ENCODE measurements at regions not wholly inside any gene's neighbourhood (a gene's known extent, or its start where the extent isn't known, plus 50 kb on each side); places are given as distances from the start of the nearest gene placed in this dataset.

DNA sequence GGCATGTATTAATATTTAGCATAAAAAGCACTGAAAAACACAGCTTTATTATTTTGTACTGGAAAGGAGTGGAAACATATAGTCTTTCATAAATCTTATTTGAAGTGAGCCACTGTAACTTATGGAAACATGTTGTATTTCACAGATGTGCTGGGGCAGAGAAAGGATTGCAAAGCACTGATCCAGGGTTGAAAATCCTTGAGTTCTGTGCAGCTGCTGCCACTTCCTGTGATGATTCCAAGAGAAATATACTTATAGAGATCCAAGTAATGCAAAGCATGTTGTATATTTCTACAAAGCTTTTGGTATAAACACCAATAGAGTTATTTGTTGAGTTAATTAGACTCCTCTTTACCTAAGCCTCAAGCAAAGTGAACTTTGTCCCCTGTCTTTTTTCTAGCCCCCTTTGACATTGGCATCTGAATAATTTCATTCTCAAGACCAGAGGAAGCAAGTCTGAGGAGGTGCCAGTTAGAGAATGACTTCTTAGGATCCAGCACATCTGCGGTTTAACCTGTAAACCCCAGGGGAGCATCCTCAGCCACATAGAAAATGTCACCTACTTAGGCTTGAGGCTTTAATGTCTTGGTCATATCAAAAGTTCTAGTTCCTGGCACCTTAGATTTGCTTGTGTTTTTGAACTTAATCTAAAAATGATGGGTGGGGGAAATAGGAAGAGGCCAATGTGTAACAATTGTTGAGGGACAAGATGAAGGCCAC, 173.3 kb downstream of the FASLG start:
- H3K27ac ChIP-seq (ENCODE audit: low read depth in 2 of 2, low read length in 1 of 2): no peak overlapping the region; a peak in 1 of 4 replicates
- WGBS (ENCODE audit: low lambda C conversion rate): 94% methylated on average over 1 of the region's 1 CpG

GRCh38 chr1:172833954-172834353, 175.1 kb downstream of the FASLG start:
- H3K9me2 ChIP-seq: no peaks in the 10 kb centered on the region
- peaks cover 0 to 3% of the 10 kb centered on the region in 2 experiments for H3K36me3 ChIP-seq (replicated peaks in 1 of 2; ENCODE audit: control insufficient read depth in 1 of 2, insufficient read depth in 2 of 2, low read length in 1 of 2)
- no peak for DNase-seq
- no peaks in the 10 kb centered on the region for H3K79me2 ChIP-seq (ENCODE audit: insufficient read depth)
- no peak overlapping the region for H3K9ac ChIP-seq
- WGBS (ENCODE audit: low lambda C conversion rate): 76% methylated on average over 2 of the region's 2 CpGs
- TF ChIP-seq, protein P1, sequence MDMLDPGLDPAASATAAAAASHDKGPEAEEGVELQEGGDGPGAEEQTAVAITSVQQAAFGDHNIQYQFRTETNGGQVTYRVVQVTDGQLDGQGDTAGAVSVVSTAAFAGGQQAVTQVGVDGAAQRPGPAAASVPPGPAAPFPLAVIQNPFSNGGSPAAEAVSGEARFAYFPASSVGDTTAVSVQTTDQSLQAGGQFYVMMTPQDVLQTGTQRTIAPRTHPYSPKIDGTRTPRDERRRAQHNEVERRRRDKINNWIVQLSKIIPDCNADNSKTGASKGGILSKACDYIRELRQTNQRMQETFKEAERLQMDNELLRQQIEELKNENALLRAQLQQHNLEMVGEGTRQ (IDR thresholded peaks at IDR 0.05; ENCODE audit: borderline replicate concordance, low read depth, low read length): no peak
- TF ChIP-seq, protein P2, sequence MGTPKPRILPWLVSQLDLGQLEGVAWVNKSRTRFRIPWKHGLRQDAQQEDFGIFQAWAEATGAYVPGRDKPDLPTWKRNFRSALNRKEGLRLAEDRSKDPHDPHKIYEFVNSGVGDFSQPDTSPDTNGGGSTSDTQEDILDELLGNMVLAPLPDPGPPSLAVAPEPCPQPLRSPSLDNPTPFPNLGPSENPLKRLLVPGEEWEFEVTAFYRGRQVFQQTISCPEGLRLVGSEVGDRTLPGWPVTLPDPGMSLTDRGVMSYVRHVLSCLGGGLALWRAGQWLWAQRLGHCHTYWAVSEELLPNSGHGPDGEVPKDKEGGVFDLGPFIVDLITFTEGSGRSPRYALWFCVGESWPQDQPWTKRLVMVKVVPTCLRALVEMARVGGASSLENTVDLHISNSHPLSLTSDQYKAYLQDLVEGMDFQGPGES (IDR thresholded peaks at IDR 0.05; ENCODE audit: low read depth, low read length): no peak
- TF ChIP-seq MEF2A (IDR thresholded peaks at IDR 0.05; ENCODE audit: borderline replicate concordance, low read depth): no peak
- no peak for TF ChIP-seq RFX5 (IDR thresholded peaks at IDR 0.05; ENCODE audit: low read length)
- TF ChIP-seq JUND (IDR thresholded peaks at IDR 0.05): no peak
- TF ChIP-seq, protein P3, sequence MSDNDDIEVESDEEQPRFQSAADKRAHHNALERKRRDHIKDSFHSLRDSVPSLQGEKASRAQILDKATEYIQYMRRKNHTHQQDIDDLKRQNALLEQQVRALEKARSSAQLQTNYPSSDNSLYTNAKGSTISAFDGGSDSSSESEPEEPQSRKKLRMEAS (IDR thresholded peaks at IDR 0.05; ENCODE audit: low read depth): no peak
- TF ChIP-seq TAF1 (IDR thresholded peaks at IDR 0.05; ENCODE audit: borderline replicate concordance, low read depth, low read length): no peak
- no peak for TF ChIP-seq TEAD4 (IDR thresholded peaks at IDR 0.05; ENCODE audit: borderline replicate concordance, insufficient read depth)
- TF ChIP-seq SMC3 (IDR thresholded peaks at IDR 0.05; ENCODE audit: low read depth, low read length): no peak
- TF ChIP-seq NRF1 (IDR thresholded peaks at IDR 0.05; ENCODE audit: low read depth, low read length): no peak
- no peak for TF ChIP-seq PBX3 (IDR thresholded peaks at IDR 0.05)
- no peak for TF ChIP-seq USF1 (IDR thresholded peaks at IDR 0.05; ENCODE audit: borderline replicate concordance, low read depth)
- TF ChIP-seq FOXM1 (IDR thresholded peaks at IDR 0.05; ENCODE audit: low read depth): no peak
- no peak for TF ChIP-seq GABPA (IDR thresholded peaks at IDR 0.05; ENCODE audit: low read depth)
- no peak for TF ChIP-seq REST (IDR thresholded peaks at IDR 0.05; ENCODE audit: low read depth, low read length)
- H3K27ac ChIP-seq (ENCODE audit: low read depth in 2 of 2, low read length in 1 of 2): no peak overlapping the region
- no peaks in the 10 kb centered on the region for H4K20me1 ChIP-seq (ENCODE audit: insufficient read depth)
- H3K4me2 ChIP-seq: no peak overlapping the region
- no peak overlapping the region for H2AFZ ChIP-seq (ENCODE audit: low read depth)
- H3K4me1 ChIP-seq (ENCODE audit: control insufficient read depth in 1 of 2, insufficient read depth in 2 of 2, low read depth in 1 of 2, low read length in 1 of 2): no peaks in the 10 kb centered on the region; a peak in 1 of 4 replicates
- POLR2A ChIA-PET: no interaction called here
- no peaks in the 10 kb centered on the region for H3K27me3 ChIP-seq (ENCODE audit: insufficient read depth)
- CTCF ChIA-PET: no interaction called here
- H3K4me3 ChIP-seq (ENCODE audit: low read depth in 2 of 2, low read length in 1 of 2): no peak overlapping the region
- H3K9me3 ChIP-seq: no peaks in the 10 kb centered on the region
- no peaks in the 10 kb centered on the region for H3F3A ChIP-seq (replicated peaks; ENCODE audit: insufficient read depth)

More for the DNA sequence above, 173.3 kb downstream of the FASLG start:
- Histone ChIP-seq H4K20me1 (ENCODE audit: insufficient read depth) (no peaks in the 10 kb centered on the region), H3F3A (replicated peaks; ENCODE audit: insufficient read depth) (no peaks in the 10 kb centered on the region), H3K79me2 (ENCODE audit: insufficient read depth) (no peaks in the 10 kb centered on the region), H3K4me2 (no peak overlapping the region), H2AFZ (ENCODE audit: low read depth) (no peak overlapping the region), H3K4me1 (ENCODE audit: control insufficient read depth in 1 of 2, insufficient read depth in 2 of 2, low read depth in 1 of 2, low read length in 1 of 2) (no peaks in the 10 kb centered on the region; a peak in 1 of 4 replicates), H3K4me3 (ENCODE audit: low read depth in 2 of 2, low read length in 1 of 2) (no peak overlapping the region), H3K9me3 (no peaks in the 10 kb centered on the region), H3K9me2 (no peaks in the 10 kb centered on the region), H3K27me3 (ENCODE audit: insufficient read depth) (no peaks in the 10 kb centered on the region), H3K36me3 (replicated peaks in 1 of 2; ENCODE audit: control insufficient read depth in 1 of 2, insufficient read depth in 2 of 2, low read length in 1 of 2) (peaks cover 0 to 3% of the 10 kb centered on the region in 2 experiments), H3K9ac (no peak overlapping the region)
- no peak for TF ChIP-seq TCF12 (IDR thresholded peaks at IDR 0.05)
- no peak for DNase-seq
- CTCF ChIA-PET: no interaction called here
- POLR2A ChIA-PET: no interaction called here

Data from SK-N-SH (cell line).